ENCODE measurements at regions not wholly inside any gene's neighbourhood (a gene's known extent, or its start where the extent isn't known, plus 50 kb on each side); places are given as distances from the start of the nearest gene placed in this dataset.

GRCh38 chr1:230555814-230556213 is 86.5 kb upstream of the COG2 start:
- TF ChIP-seq, protein P1, sequence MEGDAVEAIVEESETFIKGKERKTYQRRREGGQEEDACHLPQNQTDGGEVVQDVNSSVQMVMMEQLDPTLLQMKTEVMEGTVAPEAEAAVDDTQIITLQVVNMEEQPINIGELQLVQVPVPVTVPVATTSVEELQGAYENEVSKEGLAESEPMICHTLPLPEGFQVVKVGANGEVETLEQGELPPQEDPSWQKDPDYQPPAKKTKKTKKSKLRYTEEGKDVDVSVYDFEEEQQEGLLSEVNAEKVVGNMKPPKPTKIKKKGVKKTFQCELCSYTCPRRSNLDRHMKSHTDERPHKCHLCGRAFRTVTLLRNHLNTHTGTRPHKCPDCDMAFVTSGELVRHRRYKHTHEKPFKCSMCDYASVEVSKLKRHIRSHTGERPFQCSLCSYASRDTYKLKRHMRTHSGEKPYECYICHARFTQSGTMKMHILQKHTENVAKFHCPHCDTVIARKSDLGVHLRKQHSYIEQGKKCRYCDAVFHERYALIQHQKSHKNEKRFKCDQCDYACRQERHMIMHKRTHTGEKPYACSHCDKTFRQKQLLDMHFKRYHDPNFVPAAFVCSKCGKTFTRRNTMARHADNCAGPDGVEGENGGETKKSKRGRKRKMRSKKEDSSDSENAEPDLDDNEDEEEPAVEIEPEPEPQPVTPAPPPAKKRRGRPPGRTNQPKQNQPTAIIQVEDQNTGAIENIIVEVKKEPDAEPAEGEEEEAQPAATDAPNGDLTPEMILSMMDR (IDR thresholded peaks at IDR 0.05): no peak
- no peak for TF ChIP-seq POLR2AphosphoS5 (IDR thresholded peaks at IDR 0.05)
